Urinary bladder (tissue), 3 donors: ENCODE measurements at regions not wholly inside any gene's neighbourhood (a gene's known extent, or its start where the extent isn't known, plus 50 kb on each side); places are given as distances from the start of the nearest gene placed in this dataset.
"Not testable (repeated sequence)": the region's sequence is repeated elsewhere in the genome, so short reads cannot be mapped to it uniquely, and the experiment has no call there.

Source experiments
- DNase-seq: peaks from one replicate; pipeline ENCODE4 v3.0.0-alpha.2; 2015; ENCODE audit errors: extremely low spot score
- H3K27ac ChIP-seq: one replicate; pipeline ENCODE4 v1.5.1; 2013; ENCODE audit warnings: low read depth, mild to moderate bottlenecking, moderate library complexity
- H3K36me3 ChIP-seq: one replicate; pipeline ENCODE4 v1.6.1; 2013; ENCODE audit warnings: mild to moderate bottlenecking, moderate library complexity; ENCODE audit not compliant: insufficient read depth
- H3K4me1 ChIP-seq: one replicate; pipeline ENCODE4 v1.6.1; 2013; ENCODE audit warnings: mild to moderate bottlenecking, moderate library complexity; ENCODE audit not compliant: insufficient read depth
- H3K4me3 ChIP-seq: one replicate; pipeline ENCODE4 v1.5.1; 2013; ENCODE audit warnings: low read depth, low read length
- WGBS: extraction: QIAGEN DNeasy Blood & Tissue Kit; methylation state at CpG from one replicate; pipeline ENCODE4 v1.1.7; 2013; 5-methylcytosine and 5-hydroxymethylcytosine counted together
- donor health status: healthy with polysubstance abuse.
- donor health status: healthy.

GRCh38 chr10:61063034-61063433 is 119.0 kb upstream of the RHOBTB1 start:
- whole genome bisulfite sequencing = 48% methylated on average over 3 of the region's 3 CpGs
- H3K36me3 ChIP-seq = no peaks in the 10 kb centered on the region
- DNase-seq = no peak
- no peak overlapping the region for H3K27ac ChIP-seq
- no peak overlapping the region for H3K4me3 ChIP-seq
- H3K4me1 ChIP-seq = no peaks in the 10 kb centered on the region

GRCh38 chr10:61061923-61062504 is 118.0 kb upstream of the RHOBTB1 start:
- Histone ChIP-seq H3K4me3 (no peak overlapping the region), H3K27ac (no peak overlapping the region), H3K4me1 (no peaks in the 10 kb centered on the region), H3K36me3 (no peaks in the 10 kb centered on the region)
- no peak for DNase-seq
- 82% methylated on average over 6 of the region's 6 CpGs for WGBS

GRCh38 chr10:61059636-61060035 is 115.7 kb upstream of the RHOBTB1 start:
- 87% methylated on average over 5 of the region's 5 CpGs for WGBS
- Histone ChIP-seq H3K27ac (no peak overlapping the region), H3K4me1 (no peaks in the 10 kb centered on the region), H3K4me3 (no peak overlapping the region), H3K36me3 (no peaks in the 10 kb centered on the region)
- DNase-seq = no peak

- no peak for DNase-seq
- Histone ChIP-seq H3K4me1 (no peaks in the 10 kb centered on the region), H3K36me3 (no peaks in the 10 kb centered on the region), H3K27ac (no peak overlapping the region), H3K4me3 (no peak overlapping the region)
- WGBS = 87% methylated on average over 2 of the region's 2 CpGs
These were observed 108.7 kb upstream of the RHOBTB1 start for GRCh38 chr10:61052469-61053205.

GRCh38 chr10:61051344-61051743 is 107.4 kb upstream of the RHOBTB1 start:
- no peak overlapping the region for H3K27ac ChIP-seq
- H3K4me1 ChIP-seq = no peaks in the 10 kb centered on the region
- H3K4me3 ChIP-seq = no peak overlapping the region
- H3K36me3 ChIP-seq = no peaks in the 10 kb centered on the region
- WGBS = 95% methylated on average over 5 of the region's 5 CpGs
- DNase-seq = no peak

- no peak for DNase-seq
- H3K4me3 ChIP-seq = no peak overlapping the region
- H3K36me3 ChIP-seq = no peaks in the 10 kb centered on the region
- 93% methylated on average over 5 of the region's 5 CpGs for WGBS
- no peaks in the 10 kb centered on the region for H3K4me1 ChIP-seq
- no peak overlapping the region for H3K27ac ChIP-seq
These were observed 106.2 kb upstream of the RHOBTB1 start for GRCh38 chr10:61050120-61050745.

GRCh38 chr10:61049386-61049785 is 105.4 kb upstream of the RHOBTB1 start:
- Histone ChIP-seq H3K4me3 (no peak overlapping the region), H3K4me1 (no peaks in the 10 kb centered on the region), H3K27ac (no peak overlapping the region), H3K36me3 (no peaks in the 10 kb centered on the region)
- 59% methylated on average over 2 of the region's 2 CpGs for WGBS
- DNase-seq = no peak

GRCh38 chr10:61047788-61048560 is 104.0 kb upstream of the RHOBTB1 start:
- Histone ChIP-seq H3K36me3 (peaks cover 1% of the 10 kb centered on the region), H3K4me1 (no peaks in the 10 kb centered on the region), H3K4me3 (no peak overlapping the region), H3K27ac (no peak overlapping the region)
- DNase-seq = no peak
- WGBS = 94% methylated on average over 8 of the region's 8 CpGs

- Histone ChIP-seq H3K36me3 (peaks cover 1% of the 10 kb centered on the region), H3K4me1 (no peaks in the 10 kb centered on the region), H3K27ac (no peak overlapping the region), H3K4me3 (no peak overlapping the region)
- peak; percentile 46 for DNase-seq
- WGBS = 48% methylated on average over 5 of the region's 5 CpGs
These were observed 103.1 kb upstream of the RHOBTB1 start for GRCh38 chr10:61047081-61047480.

- not testable (repeated sequence) for H3K36me3 ChIP-seq, DNase-seq, H3K4me3 ChIP-seq, H3K27ac ChIP-seq, H3K4me1 ChIP-seq
- WGBS = 95% methylated on average over 5 of the region's 5 CpGs
These were observed 101.5 kb upstream of the RHOBTB1 start for GRCh38 chr10:61045480-61045879.

GRCh38 chr10:61042533-61042932 is 98.5 kb upstream of the RHOBTB1 start:
- Histone ChIP-seq H3K4me1 (no peaks in the 10 kb centered on the region), H3K4me3 (no peak overlapping the region), H3K36me3 (peaks cover 1% of the 10 kb centered on the region), H3K27ac (no peak overlapping the region)
- DNase-seq = no peak

- DNase-seq = no peak
- Histone ChIP-seq H3K4me3 (no peak overlapping the region), H3K36me3 (peaks cover 1% of the 10 kb centered on the region), H3K27ac (no peak overlapping the region), H3K4me1 (no peaks in the 10 kb centered on the region)
- 98% methylated on average over 30 of the region's 30 CpGs for WGBS
These were observed 96.5 kb upstream of the RHOBTB1 start for GRCh38 chr10:61040399-61041016.

- WGBS = 100% methylated on average over 1 of the region's 1 CpG
- H3K4me1 ChIP-seq = no peaks in the 10 kb centered on the region
- no peak for DNase-seq
These were observed 95.9 kb upstream of the RHOBTB1 start for GRCh38 chr10:61039868-61040267.

More at GRCh38 chr10:61039868-61040267, 95.9 kb upstream of the RHOBTB1 start:
- no peak overlapping the region for H3K4me3 ChIP-seq
- H3K27ac ChIP-seq = no peak overlapping the region
- H3K36me3 ChIP-seq = peaks cover 1% of the 10 kb centered on the region
